ENCODE measurements at regions not wholly inside any gene's neighbourhood (a gene's known extent, or its start where the extent isn't known, plus 50 kb on each side); places are given as distances from the start of the nearest gene placed in this dataset.

GRCh38 chr20:50329981-50330503, 139.4 kb downstream of the CEBPB start:
- no peak for DNase-seq
- H3K9me3 ChIP-seq (ENCODE audit: severe bottlenecking) = no peaks in the 10 kb centered on the region
- no peak for TF ChIP-seq CTCF (IDR thresholded peaks at IDR 0.05; ENCODE audit: low read depth, low read length)

GRCh38 chr20:50330504-50331313, 140.1 kb downstream of the CEBPB start:
- Histone ChIP-seq H3K4me3 (ENCODE audit: low read depth, low read length) (no peak overlapping the region), H3K36me3 (no peaks in the 10 kb centered on the region), H3K27me3 (ENCODE audit: insufficient read depth, low read depth, severe bottlenecking) (no peaks in the 10 kb centered on the region), H3K27ac (no peak overlapping the region), H3K9me3 (ENCODE audit: severe bottlenecking) (no peaks in the 10 kb centered on the region)
- no peak for TF ChIP-seq CTCF (IDR thresholded peaks at IDR 0.05; ENCODE audit: low read depth, low read length)
- no peak for DNase-seq

More at GRCh38 chr20:50329981-50330503, 139.4 kb downstream of the CEBPB start:
- no peaks in the 10 kb centered on the region for H3K27me3 ChIP-seq (ENCODE audit: insufficient read depth, low read depth, severe bottlenecking)
- H3K27ac ChIP-seq = no peak overlapping the region
- no peaks in the 10 kb centered on the region for H3K36me3 ChIP-seq
- H3K4me3 ChIP-seq (ENCODE audit: low read depth, low read length) = no peak overlapping the region

GRCh38 chr20:50331469-50332363, 141.1 kb downstream of the CEBPB start:
- TF ChIP-seq CTCF (IDR thresholded peaks at IDR 0.05; ENCODE audit: low read depth, low read length) = no peak
- Histone ChIP-seq H3K4me3 (ENCODE audit: low read depth, low read length) (no peak overlapping the region), H3K27ac (no peak overlapping the region), H3K9me3 (ENCODE audit: severe bottlenecking) (no peaks in the 10 kb centered on the region), H3K36me3 (no peaks in the 10 kb centered on the region), H3K27me3 (ENCODE audit: insufficient read depth, low read depth, severe bottlenecking) (no peaks in the 10 kb centered on the region)
- DNase-seq = no peak

- no peak overlapping the region for H3K27ac ChIP-seq
- no peaks in the 10 kb centered on the region for H3K9me3 ChIP-seq (ENCODE audit: severe bottlenecking)
- TF ChIP-seq CTCF (IDR thresholded peaks at IDR 0.05; ENCODE audit: low read depth, low read length) = no peak
- H3K36me3 ChIP-seq = no peaks in the 10 kb centered on the region
- no peak for DNase-seq
- H3K27me3 ChIP-seq (ENCODE audit: insufficient read depth, low read depth, severe bottlenecking) = no peaks in the 10 kb centered on the region
- H3K4me3 ChIP-seq (ENCODE audit: low read depth, low read length) = no peak overlapping the region
Measured at GRCh38 chr20:50332491-50332980, 141.9 kb downstream of the CEBPB start.

- no peak for DNase-seq
- Histone ChIP-seq H3K27me3 (ENCODE audit: insufficient read depth, low read depth, severe bottlenecking) (no peaks in the 10 kb centered on the region), H3K27ac (no peak overlapping the region), H3K4me3 (ENCODE audit: low read depth, low read length) (no peak overlapping the region), H3K36me3 (no peaks in the 10 kb centered on the region), H3K9me3 (ENCODE audit: severe bottlenecking) (no peaks in the 10 kb centered on the region)
- no peak for TF ChIP-seq CTCF (IDR thresholded peaks at IDR 0.05; ENCODE audit: low read depth, low read length)
Measured at GRCh38 chr20:50333131-50333670, 142.6 kb downstream of the CEBPB start.
